ENCODE measurements at regions not wholly inside any gene's neighbourhood (a gene's known extent, or its start where the extent isn't known, plus 50 kb on each side); places are given as distances from the start of the nearest gene placed in this dataset.

DNA sequence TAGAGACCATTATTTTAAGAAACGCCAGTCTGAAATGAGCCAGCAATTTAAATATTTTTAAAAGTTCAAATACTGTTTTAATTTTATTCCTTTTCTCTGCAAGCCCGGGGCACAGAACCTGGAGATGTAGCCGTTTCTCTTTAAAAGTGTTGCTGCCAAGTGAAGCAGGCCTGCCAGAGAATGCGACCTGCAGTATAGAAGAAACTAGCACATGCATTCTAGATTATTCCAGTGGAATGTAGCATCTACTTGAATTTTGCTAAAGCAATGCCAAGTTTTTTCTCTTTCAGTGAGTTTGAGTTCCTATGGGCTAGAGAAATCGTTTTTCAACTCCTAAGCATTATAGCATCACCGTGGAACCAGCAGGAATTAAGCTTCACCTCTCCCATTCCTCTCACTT lies 101.3 kb downstream of the QRSL1 start:
- no peak for TF ChIP-seq YY1 (IDR thresholded peaks at IDR 0.05; ENCODE audit: low read depth)
- TF ChIP-seq POLR2AphosphoS5 (IDR thresholded peaks at IDR 0.05; ENCODE audit: low read depth, low read length) = no peak
- TF ChIP-seq, protein P1, sequence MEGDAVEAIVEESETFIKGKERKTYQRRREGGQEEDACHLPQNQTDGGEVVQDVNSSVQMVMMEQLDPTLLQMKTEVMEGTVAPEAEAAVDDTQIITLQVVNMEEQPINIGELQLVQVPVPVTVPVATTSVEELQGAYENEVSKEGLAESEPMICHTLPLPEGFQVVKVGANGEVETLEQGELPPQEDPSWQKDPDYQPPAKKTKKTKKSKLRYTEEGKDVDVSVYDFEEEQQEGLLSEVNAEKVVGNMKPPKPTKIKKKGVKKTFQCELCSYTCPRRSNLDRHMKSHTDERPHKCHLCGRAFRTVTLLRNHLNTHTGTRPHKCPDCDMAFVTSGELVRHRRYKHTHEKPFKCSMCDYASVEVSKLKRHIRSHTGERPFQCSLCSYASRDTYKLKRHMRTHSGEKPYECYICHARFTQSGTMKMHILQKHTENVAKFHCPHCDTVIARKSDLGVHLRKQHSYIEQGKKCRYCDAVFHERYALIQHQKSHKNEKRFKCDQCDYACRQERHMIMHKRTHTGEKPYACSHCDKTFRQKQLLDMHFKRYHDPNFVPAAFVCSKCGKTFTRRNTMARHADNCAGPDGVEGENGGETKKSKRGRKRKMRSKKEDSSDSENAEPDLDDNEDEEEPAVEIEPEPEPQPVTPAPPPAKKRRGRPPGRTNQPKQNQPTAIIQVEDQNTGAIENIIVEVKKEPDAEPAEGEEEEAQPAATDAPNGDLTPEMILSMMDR (IDR thresholded peaks at IDR 0.05) = no peak
- TF ChIP-seq RCOR1 (IDR thresholded peaks at IDR 0.05; ENCODE audit: low read length) = no peak
